Lung (tissue), 11 donors: ENCODE measurements at regions not wholly inside any gene's neighbourhood (a gene's known extent, or its start where the extent isn't known, plus 50 kb on each side); places are given as distances from the start of the nearest gene placed in this dataset.

ENCODE experiments used
- ATAC-seq: fragments of 200-7000 bp; cut with Tn5 transposase; one replicate; pipeline ENCODE4 v1.9.1; 2020; ENCODE audit warnings: moderate number of reproducible peaks; ENCODE audit not compliant: insufficient read depth, low FRiP score
- DNase-seq, 3 donors: peaks; one replicate each; pipeline ENCODE4 v3.0.0-alpha.2; 2013 to 2017
- H3K27ac ChIP-seq, 2 donors: one replicate each; pipeline ENCODE4 v1.5.1; 2013; ENCODE audit warnings: mild to moderate bottlenecking in 2 of 2, moderate library complexity in 2 of 2, control low read depth in 1 of 2, inconsistent platforms in 1 of 2, low read depth in 1 of 2, low read length in 1 of 2
- H3K27me3 ChIP-seq, 3 donors: one replicate each; pipeline ENCODE4 v1.5.1; 2013; ENCODE audit warnings: low read length in 2 of 3; ENCODE audit not compliant: control insufficient read depth in 3 of 3, insufficient read depth in 3 of 3
- H3K36me3 ChIP-seq, 4 donors: one replicate each; pipeline ENCODE4 v1.5.1; 2013; ENCODE audit warnings: low read length in 4 of 4, mild to moderate bottlenecking in 1 of 4, moderate library complexity in 1 of 4; ENCODE audit not compliant: control insufficient read depth in 4 of 4, insufficient read depth in 4 of 4
- H3K4me1 ChIP-seq, 5 donors: one replicate each; pipeline ENCODE4 v1.5.1; 2013; ENCODE audit warnings: low read length in 5 of 5, mild to moderate bottlenecking in 2 of 5, moderate library complexity in 1 of 5; ENCODE audit not compliant: control insufficient read depth in 5 of 5, insufficient read depth in 5 of 5
- H3K4me3 ChIP-seq: one replicate; pipeline ENCODE4 v1.5.1; 2013; ENCODE audit warnings: mild to moderate bottlenecking, control low read depth, moderate library complexity
- H3K9ac ChIP-seq, 2 donors: one replicate each; pipeline ENCODE4 v1.5.1; 2013; ENCODE audit warnings: low read length in 2 of 2, control low read depth in 1 of 2; ENCODE audit not compliant: insufficient read depth in 1 of 2
- H3K9me3 ChIP-seq, 4 donors: one replicate each; pipeline ENCODE4 v1.5.1; 2013; ENCODE audit warnings: low read length in 3 of 4, mild to moderate bottlenecking in 1 of 4, moderate library complexity in 1 of 4; ENCODE audit not compliant: control insufficient read depth in 4 of 4, insufficient read depth in 3 of 4
- CTCF ChIP-seq: IDR thresholded peaks from 2 replicates; pipeline ENCODE4 v1.5.1; 2012; ENCODE audit warnings: mild to moderate bottlenecking; ENCODE audit errors: control extremely low read depth, extremely low read depth
- WGBS, 2 donors: extraction: QIAGEN DNeasy Blood & Tissue Kit; methylation state at CpG; one replicate each; pipeline ENCODE4 v1.1.7; 2013; 5-methylcytosine and 5-hydroxymethylcytosine counted together
- donor health status: control.
- donor health status: control.
- donor health status: Bipolar disorder and iron deficiency.
- donor health status: healthy.
- donor health status: DM: yes; HTN: yes; CAD: no.

GRCh38 chr5:3024976-3025375 is 273.5 kb upstream of the IRX2 start:
- Histone ChIP-seq H3K9me3 (no peaks in the 10 kb centered on the region), H3K4me1 (no peaks in the 10 kb centered on the region), H3K27ac (no peak overlapping the region), H3K36me3 (no peaks in the 10 kb centered on the region), H3K9ac (no peak overlapping the region), H3K4me3 (no peak overlapping the region), H3K27me3 (no peaks in the 10 kb centered on the region)
- no peak for DNase-seq
- no peak for ATAC-seq
- 73 to 79% methylated on average over 6 of the region's 6 CpGs for WGBS, 2 donors
- TF ChIP-seq CTCF, result no peak

- ATAC-seq, result no peak
- H3K9me3 ChIP-seq, result no peaks in the 10 kb centered on the region
- TF ChIP-seq CTCF, result no peak
- no peak overlapping the region for H3K9ac ChIP-seq
- no peaks in the 10 kb centered on the region for H3K4me1 ChIP-seq
- H3K36me3 ChIP-seq, result no peaks in the 10 kb centered on the region
- WGBS, 2 donors, result 69 to 80% methylated on average over 9 of the region's 9 CpGs
- no peak overlapping the region for H3K4me3 ChIP-seq
- H3K27me3 ChIP-seq, result no peaks in the 10 kb centered on the region
- no peak overlapping the region for H3K27ac ChIP-seq
- DNase-seq, result no peak
Measured at GRCh38 chr5:3024554-3024953, 273.1 kb upstream of the IRX2 start.

- WGBS, 2 donors, result 78 to 84% methylated on average over 9 of the region's 9 CpGs
- no peak overlapping the region for H3K9ac ChIP-seq
- H3K27me3 ChIP-seq, result no peaks in the 10 kb centered on the region
- no peaks in the 10 kb centered on the region for H3K4me1 ChIP-seq
- no peaks in the 10 kb centered on the region for H3K9me3 ChIP-seq
- ATAC-seq, result no peak
- TF ChIP-seq CTCF, result no peak
- no peak for DNase-seq
- no peak overlapping the region for H3K27ac ChIP-seq
- no peak overlapping the region for H3K4me3 ChIP-seq
- no peaks in the 10 kb centered on the region for H3K36me3 ChIP-seq
Measured at GRCh38 chr5:3024126-3024525, 272.6 kb upstream of the IRX2 start.

- H3K27me3 ChIP-seq, result no peaks in the 10 kb centered on the region
- H3K4me3 ChIP-seq, result no peak overlapping the region
- no peaks in the 10 kb centered on the region for H3K4me1 ChIP-seq
- H3K9me3 ChIP-seq, result no peaks in the 10 kb centered on the region
- H3K9ac ChIP-seq, result no peak overlapping the region
- WGBS, 2 donors, result 61 to 69% methylated on average over 12 of the region's 12 CpGs
- TF ChIP-seq CTCF, result no peak
- H3K36me3 ChIP-seq, result no peaks in the 10 kb centered on the region
- no peak for DNase-seq
- no peak overlapping the region for H3K27ac ChIP-seq
- no peak for ATAC-seq
Measured at GRCh38 chr5:3023656-3024055, 272.2 kb upstream of the IRX2 start.
